AG10803 (cell line): ENCODE measurements at regions not wholly inside any gene's neighbourhood (a gene's known extent, or its start where the extent isn't known, plus 50 kb on each side); places are given as distances from the start of the nearest gene placed in this dataset.

Source experiments
- DNase-seq: peaks from one replicate; pipeline ENCODE4 v3.0.0; 2010; ENCODE audit warnings: low read depth
- H3K4me3 ChIP-seq: 2 replicates; pipeline ENCODE4 v1.5.1; 2011; ENCODE audit warnings: mild to moderate bottlenecking, low read length, control low read depth
- CTCF ChIP-seq: conservative IDR thresholded peaks from 2 replicates; pipeline ENCODE4 v1.5.1; 2011; ENCODE audit warnings: mild to moderate bottlenecking, low read length, control low read depth, inconsistent platforms

GRCh38 chr3:59341459-59341858, 291.6 kb upstream of the CFAP20DC start:
- no peak overlapping the region for H3K4me3 ChIP-seq
- no peak for DNase-seq
- no peak for TF ChIP-seq CTCF

GRCh38 chr3:59339818-59340217, 290.0 kb upstream of the CFAP20DC start:
- no peak for TF ChIP-seq CTCF
- no peak overlapping the region for H3K4me3 ChIP-seq
- no peak for DNase-seq

- H3K4me3 ChIP-seq: no peak overlapping the region
- DNase-seq: no peak
- no peak for TF ChIP-seq CTCF
Measured at GRCh38 chr3:59338934-59339333, 289.1 kb upstream of the CFAP20DC start.

- no peak for DNase-seq
Measured at GRCh38 chr3:59335338-59335737, 285.5 kb upstream of the CFAP20DC start.

GRCh38 chr3:59334585-59334984, 284.8 kb upstream of the CFAP20DC start:
- H3K4me3 ChIP-seq: no peak overlapping the region
- DNase-seq: peak; percentile 80
- TF ChIP-seq CTCF: no peak

More at GRCh38 chr3:59335338-59335737, 285.5 kb upstream of the CFAP20DC start:
- no peak overlapping the region for H3K4me3 ChIP-seq
- no peak for TF ChIP-seq CTCF

- DNase-seq: peak; percentile 96
- no peak overlapping the region for H3K4me3 ChIP-seq
- no peak for TF ChIP-seq CTCF
Measured at GRCh38 chr3:59327376-59327808, 277.6 kb upstream of the CFAP20DC start.

- H3K4me3 ChIP-seq: no peak overlapping the region
- peak; percentile 29 for TF ChIP-seq CTCF
- DNase-seq: peak; percentile 21
Measured at GRCh38 chr3:59326246-59327024, 276.6 kb upstream of the CFAP20DC start.
